Panc1 (cell line): ENCODE measurements at regions not wholly inside any gene's neighbourhood (a gene's known extent, or its start where the extent isn't known, plus 50 kb on each side); places are given as distances from the start of the nearest gene placed in this dataset.

Source experiments
- ATAC-seq: fragments of 200-7000 bp; cut with Tn5 transposase; 2 replicates; pipeline ENCODE4 v1.9.1; 2020; ENCODE audit warnings: mild to moderate bottlenecking, moderate library complexity
- BruUV-seq: library from RNA; stranded (reverse); fragments of 400-500 nt; replicated peaks from 2 replicates; lab custom pipeline; 2021; lab: Mats Ljungman, UMichigan
- CTCF ChIA-PET: fragments of 300-600 bp; sonication (Branson Sonifier 250); formaldehyde crosslinking; loops from one replicate; lab custom pipeline; 2022; ENCODE audit warnings: antibody characterized with exemption; lab: Charles Lee
- POLR2A ChIA-PET: fragments of 300-600 bp; sonication (Branson Sonifier 250); formaldehyde crosslinking; loops from one replicate; lab custom pipeline; 2022; ENCODE audit warnings: antibody characterized with exemption; lab: Charles Lee
- DNase-seq: peaks from one replicate; pipeline ENCODE4 v3.0.0-alpha.2; 2010; ENCODE audit warnings: low read depth, low spot score
- H3K27ac ChIP-seq: 2 replicates; pipeline ENCODE4 v1.5.1; 2011; ENCODE audit warnings: mild to moderate bottlenecking, low read length, inconsistent platforms
- H3K27me3 ChIP-seq: fragments of 200-500 bp; sonication (Bioruptor generic); 2 replicates; pipeline ENCODE4 v1.6.0; 2014; ENCODE audit warnings: low read length, inconsistent platforms; ENCODE audit not compliant: control insufficient read depth, insufficient read depth
- H3K36me3 ChIP-seq: fragments of 200-500 bp; sonication (Bioruptor generic); 2 replicates; pipeline ENCODE4 v1.5.1; 2014; ENCODE audit warnings: inconsistent platforms, mild to moderate bottlenecking, low read length, moderate library complexity; ENCODE audit not compliant: control insufficient read depth, insufficient read depth
- H3K4me1 ChIP-seq: 2 replicates; pipeline ENCODE4 v1.5.1; 2011; ENCODE audit warnings: inconsistent platforms, mild to moderate bottlenecking, low read length, moderate library complexity; ENCODE audit not compliant: control insufficient read depth, insufficient read depth
- H3K4me3 ChIP-seq, 2 experiments: 2 replicates each; pipeline ENCODE4 v1.5.1; 2011 to 2012; ENCODE audit warnings: low read depth in 2 of 2, low read length in 2 of 2, mild to moderate bottlenecking in 2 of 2, inconsistent platforms in 1 of 2, moderate library complexity in 1 of 2
- H3K9me3 ChIP-seq: fragments of 200-500 bp; sonication (Bioruptor generic); 2 replicates; pipeline ENCODE4 v1.5.1; 2014; ENCODE audit warnings: low read depth, mild to moderate bottlenecking, inconsistent platforms, low read length, moderate library complexity; ENCODE audit not compliant: control insufficient read depth, insufficient read depth
- CTCF ChIP-seq: fragments of 450-650 bp; IDR thresholded peaks from 2 replicates; pipeline ENCODE4 v1.5.1; 2017; ENCODE audit warnings: mild to moderate bottlenecking
- POLR2AphosphoS5 ChIP-seq: IDR thresholded peaks from 2 replicates; pipeline ENCODE4 v1.6.1; 2012; ENCODE audit warnings: mild to moderate bottlenecking, low read depth, low read length, moderate library complexity
- REST ChIP-seq, 2 experiments: IDR thresholded peaks; 2 replicates each; pipeline ENCODE4 v1.6.1; 2011 to 2012; ENCODE audit warnings: low read depth in 2 of 2, control low read depth in 1 of 2, low read length in 1 of 2, mild to moderate bottlenecking in 1 of 2, moderate library complexity in 1 of 2; ENCODE audit not compliant: insufficient read depth in 1 of 2
- SIN3A ChIP-seq: IDR thresholded peaks from 2 replicates; pipeline ENCODE4 v1.6.1; 2012; ENCODE audit warnings: low read depth, mild to moderate bottlenecking, low read length, moderate library complexity, borderline replicate concordance; ENCODE audit not compliant: insufficient read depth
- TCF7L2 ChIP-seq: IDR thresholded peaks from 2 replicates; pipeline ENCODE4 v1.6.1; 2011; ENCODE audit warnings: mild to moderate bottlenecking, low read depth, low read length, inconsistent platforms
- in situ Hi-C: cut with HindIII; loops from 2 replicates; pipeline ENCODE4 v1.10.0; 2016; ENCODE audit warnings: low sequenced_read_pairs, low pct_unique_long_range_greater_than_20kb
- intact Hi-C: fragments of 100-400 bp; cut with micrococcal nuclease; formaldehyde crosslinking; loops from one replicate; pipeline ENCODE4 v1.10.0; 2022; ENCODE audit not compliant: unreplicated experiment

GRCh38 chrX:39333451-39333850, 532.2 kb downstream of the MID1IP1 start:
- Histone ChIP-seq H3K36me3 (no peaks in the 10 kb centered on the region), H3K27me3 (no peaks in the 10 kb centered on the region), H3K9me3 (no peaks in the 10 kb centered on the region), H3K4me3 (no peak overlapping the region), H3K4me1 (no peaks in the 10 kb centered on the region), H3K27ac (no peak overlapping the region)
- ChIA-PET POLR2A (no interaction called here), CTCF (no interaction called here)
- TF ChIP-seq REST (IDR thresholded peaks at IDR 0.05; ENCODE audit: insufficient read depth in 1 of 2, low read depth in 2 of 2, low read length in 1 of 2), result no peak
- no peak for TF ChIP-seq POLR2AphosphoS5
- no peak for TF ChIP-seq TCF7L2
- no peak for TF ChIP-seq CTCF
- TF ChIP-seq SIN3A, result no peak
- intact Hi-C loops, result no loop called here
- DNase-seq (no peak), ATAC-seq (no peak)
- in situ Hi-C loops, result no loop called here
- no TSS peak for BruUV-seq

- CTCF ChIA-PET, result no interaction called here
- TF ChIP-seq CTCF, result no peak
- ATAC-seq, result no peak
Observed at GRCh38 chrX:39335513-39336235, 534.4 kb downstream of the MID1IP1 start.

More at GRCh38 chrX:39335513-39336235, 534.4 kb downstream of the MID1IP1 start:
- intact Hi-C loops (no loop called here), in situ Hi-C loops (no loop called here)
- no peaks in the 10 kb centered on the region for H3K27me3 ChIP-seq
- H3K4me1 ChIP-seq, result no peaks in the 10 kb centered on the region
- no TSS peak for BruUV-seq
- no peaks in the 10 kb centered on the region for H3K36me3 ChIP-seq
- no peak for DNase-seq
- POLR2A ChIA-PET, result no interaction called here
- no peaks in the 10 kb centered on the region for H3K9me3 ChIP-seq
- no peak overlapping the region for H3K4me3 ChIP-seq
- H3K27ac ChIP-seq, result no peak overlapping the region
